ENCODE measurements at regions not wholly inside any gene's neighbourhood (a gene's known extent, or its start where the extent isn't known, plus 50 kb on each side); places are given as distances from the start of the nearest gene placed in this dataset.

GRCh38 chr3:176927280-176927679 is 270.0 kb downstream of the TBL1XR1 start:
- no peak for TF ChIP-seq CTCF (IDR thresholded peaks at IDR 0.05)
- no peak for TF ChIP-seq POLR2A (IDR thresholded peaks at IDR 0.05)

All from Peyer's patch (tissue), 4 donors.